Pancreas (tissue), 10 donors: ENCODE measurements at regions not wholly inside any gene's neighbourhood (a gene's known extent, or its start where the extent isn't known, plus 50 kb on each side); places are given as distances from the start of the nearest gene placed in this dataset.

Experiments
- ATAC-seq, 4 donors: fragments of 200-7000 bp; cut with Tn5 transposase; one replicate each; pipeline versions ENCODE4 v1.8.0 to v1.9.1; 2020; ENCODE audit warnings: mild to moderate bottlenecking in 4 of 4, moderate library complexity in 4 of 4
- DNase-seq, 6 donors: peaks; one replicate each; pipeline ENCODE4 v3.0.0-alpha.2; 2020
- FAIRE-seq: peaks from 2 replicates; lab custom pipeline; 2012; peaks lifted over from hg19 to GRCh38; lab: Jason Lieb, UNC
- H3K27ac ChIP-seq, 4 donors: fragments of 200-600 bp; sonication (generic); 1 replicate in 3 of 4; 2 replicates in 1 of 4; pipeline versions ENCODE4 v1.5.0 to v1.8.0; 2020
- H3K27me3 ChIP-seq, 4 donors: fragments of 200-600 bp; one replicate each; pipeline ENCODE4 v1.8.0; 2021
- H3K36me3 ChIP-seq, 3 donors: fragments of 200-600 bp; sonication (generic) in 1 of 3; one replicate each; pipeline versions ENCODE4 v1.5.0 to v1.8.0; 2020 to 2021
- H3K4me1 ChIP-seq, 3 donors: fragments of 200-600 bp; one replicate each; pipeline ENCODE4 v1.8.0; 2021
- H3K4me3 ChIP-seq, 4 donors: fragments of 200-600 bp; sonication (generic) in 2 of 4; one replicate each; pipeline versions ENCODE4 v1.5.0 to v1.8.0; 2020 to 2021
- H3K9me3 ChIP-seq, 4 donors: fragments of 200-600 bp; one replicate each; pipeline ENCODE4 v1.8.0; 2021
- CTCF ChIP-seq, 4 donors: fragments of 200-600 bp; sonication (generic) in 3 of 4; IDR thresholded peaks; one replicate each; pipeline versions ENCODE4 v1.5.0 to v1.8.0; 2021; ENCODE audit warnings: antibody characterized with exemption in 4 of 4
- WGBS, 2 donors: extraction: QIAGEN DNeasy Blood & Tissue Kit; methylation state at CpG; one replicate each; pipeline ENCODE4 v1.1.7; 2013; 5-methylcytosine and 5-hydroxymethylcytosine counted together
- intact Hi-C, 3 donors: fragments of 100-400 bp; cut with DNase I; formaldehyde crosslinking; loops; one replicate each; pipeline versions ENCODE4 v1.11.1 to v1.14.2; 2022
- donor health status: healthy with polysubstance abuse.
- donor health status: DM: no; HTN: no; CAD: no; lungs with moderate emphysema.
- donor health status: DM: no; HTN: no; CAD: no.
- donor health status: control.
- donor health status: control.
- donor health status: Bipolar disorder and iron deficiency.
- donor health status: DM: yes; HTN: yes; CAD: no.
- donor health status: DM: no; HTN: no; CAD: no.
- donor health status: DM: no; HTN: no; CAD: no.
- donor health status: DM: yes; HTN: yes; CAD: no.

GRCh38 chr5:67619636-67620035 is 423.0 kb upstream of the CD180 start:
- 70 to 77% methylated on average over 4 of the region's 4 CpGs for WGBS, 2 donors
- H3K27ac ChIP-seq = no peak overlapping the region
- H3K27me3 ChIP-seq = no peaks in the 10 kb centered on the region
- no peak for TF ChIP-seq CTCF (IDR thresholded peaks at IDR 0.05)
- no peaks in the 10 kb centered on the region for H3K36me3 ChIP-seq
- no peaks in the 10 kb centered on the region for H3K4me1 ChIP-seq
- H3K4me3 ChIP-seq = no peak overlapping the region
- DNase-seq (no peak), FAIRE-seq (no peak), ATAC-seq (no peak)
- H3K9me3 ChIP-seq = no peaks in the 10 kb centered on the region
- intact Hi-C loops = no loop called here

GRCh38 chr5:67619235-67619634 is 422.6 kb upstream of the CD180 start:
- FAIRE-seq (no peak), ATAC-seq (no peak), DNase-seq (no peak)
- Histone ChIP-seq H3K4me1 (no peaks in the 10 kb centered on the region), H3K4me3 (no peak overlapping the region), H3K36me3 (no peaks in the 10 kb centered on the region), H3K27ac (no peak overlapping the region), H3K27me3 (no peaks in the 10 kb centered on the region), H3K9me3 (no peaks in the 10 kb centered on the region)
- TF ChIP-seq CTCF (IDR thresholded peaks at IDR 0.05) = no peak
- intact Hi-C loops = no loop called here

GRCh38 chr5:67617051-67617450 is 420.5 kb upstream of the CD180 start:
- no peak overlapping the region for H3K4me3 ChIP-seq
- no peaks in the 10 kb centered on the region for H3K36me3 ChIP-seq
- ATAC-seq = no peak
- no peak overlapping the region for H3K27ac ChIP-seq
- WGBS, 2 donors = 80 to 93% methylated on average over 3 of the region's 3 CpGs
- no peaks in the 10 kb centered on the region for H3K4me1 ChIP-seq
- no peaks in the 10 kb centered on the region for H3K9me3 ChIP-seq
- no peak for FAIRE-seq
- intact Hi-C loops = no loop called here
- TF ChIP-seq CTCF (IDR thresholded peaks at IDR 0.05) = no peak
- no peaks in the 10 kb centered on the region for H3K27me3 ChIP-seq
- DNase-seq = no peak

- no peak for TF ChIP-seq CTCF (IDR thresholded peaks at IDR 0.05)
- Histone ChIP-seq H3K9me3 (no peaks in the 10 kb centered on the region), H3K4me1 (no peaks in the 10 kb centered on the region), H3K27ac (no peak overlapping the region), H3K27me3 (no peaks in the 10 kb centered on the region), H3K4me3 (no peak overlapping the region), H3K36me3 (no peaks in the 10 kb centered on the region)
- 70 to 78% methylated on average over 4 of the region's 4 CpGs for WGBS, 2 donors
- FAIRE-seq = no peak
- intact Hi-C loops = no loop called here
- DNase-seq = no peak
- ATAC-seq = no peak
Measured at GRCh38 chr5:67612961-67613360, 416.4 kb upstream of the CD180 start.

- H3K9me3 ChIP-seq = no peaks in the 10 kb centered on the region
- TF ChIP-seq CTCF (IDR thresholded peaks at IDR 0.05) = no peak
- H3K27ac ChIP-seq = no peak overlapping the region
- H3K27me3 ChIP-seq = no peaks in the 10 kb centered on the region
- no peaks in the 10 kb centered on the region for H3K36me3 ChIP-seq
- 75 to 96% methylated on average over 6 of the region's 6 CpGs for WGBS, 2 donors
- H3K4me3 ChIP-seq = no peak overlapping the region
- DNase-seq = no peak
- intact Hi-C loops = no loop called here
- no peaks in the 10 kb centered on the region for H3K4me1 ChIP-seq
- no peak for ATAC-seq
- FAIRE-seq = no peak
Measured at GRCh38 chr5:67610186-67610912, 413.8 kb upstream of the CD180 start.
